ENCODE measurements at regions not wholly inside any gene's neighbourhood (a gene's known extent, or its start where the extent isn't known, plus 50 kb on each side); places are given as distances from the start of the nearest gene placed in this dataset.

GRCh38 chr1:239436286-239436685 is 49.9 kb downstream of the CHRM3 start:
- Histone ChIP-seq H3K4me2 (ENCODE audit: low read depth, low read length) (no peak overlapping the region), H3K36me3 (replicated peaks; ENCODE audit: insufficient read depth, low read length) (no peaks in the 10 kb centered on the region), H3F3A (ENCODE audit: insufficient read depth, low read length) (no peaks in the 10 kb centered on the region), H3K27me3 (replicated peaks; ENCODE audit: insufficient read depth, low read length) (no peaks in the 10 kb centered on the region), H3K79me2 (ENCODE audit: low read length) (no peaks in the 10 kb centered on the region), H3K4me1 (ENCODE audit: low read length) (no peaks in the 10 kb centered on the region), H3K9me3 (replicated peaks; ENCODE audit: insufficient read depth, low read length) (no peaks in the 10 kb centered on the region), H3K9me2 (replicated peaks; ENCODE audit: insufficient read depth, low read length) (no peaks in the 10 kb centered on the region), H2AFZ (ENCODE audit: low read length) (no peak overlapping the region), H3K9ac (ENCODE audit: low read length) (no peak overlapping the region), H3K4me3 (ENCODE audit: low read length) (no peak overlapping the region), H4K20me1 (ENCODE audit: insufficient read depth, low read length) (no peaks in the 10 kb centered on the region), H3K27ac (ENCODE audit: low read length) (no peak overlapping the region)
- no peak for TF ChIP-seq EZH2phosphoT487 (IDR thresholded peaks at IDR 0.05; ENCODE audit: low read length)
- TF ChIP-seq CTCF (IDR thresholded peaks at IDR 0.05; ENCODE audit: low read length): no peak
- no peak for TF ChIP-seq EZH2 (optimal IDR thresholded peaks at IDR 0.05; ENCODE audit: low read depth, low read length)
- DNase-seq: no peak

GRCh38 chr1:239437822-239438221 is 51.5 kb downstream of the CHRM3 start:
- H3K4me1 ChIP-seq (ENCODE audit: low read length): no peaks in the 10 kb centered on the region
- no peak overlapping the region for H3K27ac ChIP-seq (ENCODE audit: low read length)
- H2AFZ ChIP-seq (ENCODE audit: low read length): no peak overlapping the region

GRCh38 chr1:239438891-239439290 is 52.5 kb downstream of the CHRM3 start:
- no peaks in the 10 kb centered on the region for H4K20me1 ChIP-seq (ENCODE audit: insufficient read depth, low read length)
- H3F3A ChIP-seq (ENCODE audit: insufficient read depth, low read length): no peaks in the 10 kb centered on the region
- no peaks in the 10 kb centered on the region for H3K79me2 ChIP-seq (ENCODE audit: low read length)
- H3K27me3 ChIP-seq (replicated peaks; ENCODE audit: insufficient read depth, low read length): no peaks in the 10 kb centered on the region
- no peaks in the 10 kb centered on the region for H3K4me1 ChIP-seq (ENCODE audit: low read length)
- no peak overlapping the region for H3K9ac ChIP-seq (ENCODE audit: low read length)
- DNase-seq: no peak
- H3K4me2 ChIP-seq (ENCODE audit: low read depth, low read length): no peak overlapping the region
- H3K36me3 ChIP-seq (replicated peaks; ENCODE audit: insufficient read depth, low read length): no peaks in the 10 kb centered on the region
- no peaks in the 10 kb centered on the region for H3K9me3 ChIP-seq (replicated peaks; ENCODE audit: insufficient read depth, low read length)
- H3K9me2 ChIP-seq (replicated peaks; ENCODE audit: insufficient read depth, low read length): no peaks in the 10 kb centered on the region
- H3K4me3 ChIP-seq (ENCODE audit: low read length): no peak overlapping the region
- no peak overlapping the region for H2AFZ ChIP-seq (ENCODE audit: low read length)
- no peak overlapping the region for H3K27ac ChIP-seq (ENCODE audit: low read length)
- TF ChIP-seq CTCF (IDR thresholded peaks at IDR 0.05; ENCODE audit: low read length) (no peak), EZH2 (optimal IDR thresholded peaks at IDR 0.05; ENCODE audit: low read depth, low read length) (no peak), EZH2phosphoT487 (IDR thresholded peaks at IDR 0.05; ENCODE audit: low read length) (no peak)

More at GRCh38 chr1:239437822-239438221, 51.5 kb downstream of the CHRM3 start:
- Histone ChIP-seq H3K4me2 (ENCODE audit: low read depth, low read length) (no peak overlapping the region), H4K20me1 (ENCODE audit: insufficient read depth, low read length) (no peaks in the 10 kb centered on the region), H3K36me3 (replicated peaks; ENCODE audit: insufficient read depth, low read length) (no peaks in the 10 kb centered on the region), H3K79me2 (ENCODE audit: low read length) (no peaks in the 10 kb centered on the region), H3K4me3 (ENCODE audit: low read length) (no peak overlapping the region), H3K9ac (ENCODE audit: low read length) (no peak overlapping the region), H3K27me3 (replicated peaks; ENCODE audit: insufficient read depth, low read length) (no peaks in the 10 kb centered on the region), H3K9me3 (replicated peaks; ENCODE audit: insufficient read depth, low read length) (no peaks in the 10 kb centered on the region), H3F3A (ENCODE audit: insufficient read depth, low read length) (no peaks in the 10 kb centered on the region), H3K9me2 (replicated peaks; ENCODE audit: insufficient read depth, low read length) (no peaks in the 10 kb centered on the region)
- TF ChIP-seq CTCF (IDR thresholded peaks at IDR 0.05; ENCODE audit: low read length) (no peak), EZH2 (optimal IDR thresholded peaks at IDR 0.05; ENCODE audit: low read depth, low read length) (no peak), EZH2phosphoT487 (IDR thresholded peaks at IDR 0.05; ENCODE audit: low read length) (no peak)
- DNase-seq: no peak
